Fibroblast of villous mesenchyme (primary cell): ENCODE measurements at regions not wholly inside any gene's neighbourhood (a gene's known extent, or its start where the extent isn't known, plus 50 kb on each side); places are given as distances from the start of the nearest gene placed in this dataset.

ENCODE experiments used
- DNase-seq: peaks from one replicate; pipeline ENCODE4 v3.0.0-alpha.2; 2010; ENCODE audit warnings: low read depth
- H3K4me3 ChIP-seq: 2 replicates; pipeline ENCODE4 v1.5.1; 2011; ENCODE audit warnings: low read depth, mild to moderate bottlenecking, low read length
- CTCF ChIP-seq: IDR thresholded peaks from 2 replicates; pipeline ENCODE4 v1.5.1; 2012; ENCODE audit warnings: low read depth, mild to moderate bottlenecking, low read length; ENCODE audit not compliant: insufficient read depth

- no peak overlapping the region for H3K4me3 ChIP-seq
- no peak for TF ChIP-seq CTCF
- DNase-seq, result no peak
Measured at GRCh38 chr2:134128746-134129145, 125.1 kb upstream of the MGAT5 start.

- DNase-seq, result no peak
- TF ChIP-seq CTCF, result no peak
- H3K4me3 ChIP-seq, result no peak overlapping the region
Measured at GRCh38 chr2:134129900-134130537, 123.9 kb upstream of the MGAT5 start.

GRCh38 chr2:134131681-134132489 is 122.0 kb upstream of the MGAT5 start:
- DNase-seq, result no peak
- no peak for TF ChIP-seq CTCF
- H3K4me3 ChIP-seq, result no peak overlapping the region

GRCh38 chr2:134132490-134132857 is 121.4 kb upstream of the MGAT5 start:
- TF ChIP-seq CTCF, result no peak
- no peak for DNase-seq
- H3K4me3 ChIP-seq, result no peak overlapping the region

GRCh38 chr2:134133622-134134312 is 120.1 kb upstream of the MGAT5 start:
- no peak for DNase-seq
- no peak overlapping the region for H3K4me3 ChIP-seq
- no peak for TF ChIP-seq CTCF

GRCh38 chr2:134134313-134134706 is 119.6 kb upstream of the MGAT5 start:
- DNase-seq, result no peak
- H3K4me3 ChIP-seq, result no peak overlapping the region
- TF ChIP-seq CTCF, result no peak
